Activated CD8-positive, alpha-beta memory T cell treated with anti-CD3 and anti-CD28 coated beads, Interleukin-2, amount 50 U/mL, for 48 hours (primary cell): ENCODE measurements at regions not wholly inside any gene's neighbourhood (a gene's known extent, or its start where the extent isn't known, plus 50 kb on each side); places are given as distances from the start of the nearest gene placed in this dataset.

Source experiments
- DNase-seq: peaks from one replicate; pipeline ENCODE4 v3.0.0-alpha.2; 2020

- no peak for DNase-seq
These were observed 209.1 kb upstream of the HCCS start for GRCh38 chrX:10902001-10902400.

GRCh38 chrX:10903523-10903922 lies 207.6 kb upstream of the HCCS start:
- no peak for DNase-seq

- no peak for DNase-seq
These were observed 206.9 kb upstream of the HCCS start for GRCh38 chrX:10904220-10904619.

GRCh38 chrX:10906866-10907265 lies 204.3 kb upstream of the HCCS start:
- no peak for DNase-seq

GRCh38 chrX:10922159-10922558 lies 189.0 kb upstream of the HCCS start:
- no peak for DNase-seq

- DNase-seq: no peak
These were observed 188.3 kb upstream of the HCCS start for GRCh38 chrX:10922835-10923234.

- DNase-seq: no peak
These were observed 187.7 kb upstream of the HCCS start for GRCh38 chrX:10923466-10923865.

GRCh38 chrX:10926404-10926803 lies 184.7 kb upstream of the HCCS start:
- DNase-seq: no peak

- DNase-seq: no peak
These were observed 184.2 kb upstream of the HCCS start for GRCh38 chrX:10926891-10927290.

- no peak for DNase-seq
These were observed 181.4 kb upstream of the HCCS start for GRCh38 chrX:10929747-10930146.

- no peak for DNase-seq
These were observed 181.0 kb upstream of the HCCS start for GRCh38 chrX:10930151-10930550.

- no peak for DNase-seq
These were observed 179.2 kb upstream of the HCCS start for GRCh38 chrX:10931976-10932375.

GRCh38 chrX:10932842-10933440 lies 178.2 kb upstream of the HCCS start:
- no peak for DNase-seq

- no peak for DNase-seq
These were observed 175.6 kb upstream of the HCCS start for GRCh38 chrX:10935501-10935900.

GRCh38 chrX:10936976-10937375 lies 174.2 kb upstream of the HCCS start:
- DNase-seq: no peak

- no peak for DNase-seq
These were observed 172.7 kb upstream of the HCCS start for GRCh38 chrX:10938365-10938923.

GRCh38 chrX:10939424-10939823 lies 171.7 kb upstream of the HCCS start:
- no peak for DNase-seq

- no peak for DNase-seq
These were observed 166.8 kb upstream of the HCCS start for GRCh38 chrX:10944136-10944885.

GRCh38 chrX:10945498-10945897 lies 165.6 kb upstream of the HCCS start:
- no peak for DNase-seq

- no peak for DNase-seq
These were observed 161.6 kb upstream of the HCCS start for GRCh38 chrX:10949541-10949940.

GRCh38 chrX:10952619-10953018 lies 158.5 kb upstream of the HCCS start:
- no peak for DNase-seq

GRCh38 chrX:10965174-10965798 lies 145.8 kb upstream of the HCCS start:
- no peak for DNase-seq

- DNase-seq: no peak
These were observed 145.1 kb upstream of the HCCS start for GRCh38 chrX:10966057-10966456.

GRCh38 chrX:10971176-10971575 lies 140.0 kb upstream of the HCCS start:
- DNase-seq: no peak
